SK-N-MC (cell line): ENCODE measurements at regions not wholly inside any gene's neighbourhood (a gene's known extent, or its start where the extent isn't known, plus 50 kb on each side); places are given as distances from the start of the nearest gene placed in this dataset.

ENCODE experiments used
- EZH2 ChIP-seq: fragments of 200-600 bp; sonication (generic); IDR thresholded peaks from one replicate; pipeline ENCODE4 v1.6.1; 2017; ENCODE audit warnings: antibody characterized with exemption
- POLR2AphosphoS5 ChIP-seq: IDR thresholded peaks from 2 replicates; pipeline ENCODE4 v1.6.1; 2012; ENCODE audit warnings: mild to moderate bottlenecking, low read depth, low read length, borderline replicate concordance

- TF ChIP-seq POLR2AphosphoS5 (no peak), EZH2 (no peak)
Measured at GRCh38 chr18:66754335-66754734, 150.4 kb upstream of the CDH19 start.
